HG03064 (cell line): ENCODE measurements at regions not wholly inside any gene's neighbourhood (a gene's known extent, or its start where the extent isn't known, plus 50 kb on each side); places are given as distances from the start of the nearest gene placed in this dataset.

Source experiments
- ATAC-seq: cut with Tn5 transposase; IDR thresholded peaks from one replicate; pipeline ENCODE4 v1.9.1; 2021; ENCODE audit warnings: low read depth; ENCODE audit not compliant: unreplicated experiment

DNA sequence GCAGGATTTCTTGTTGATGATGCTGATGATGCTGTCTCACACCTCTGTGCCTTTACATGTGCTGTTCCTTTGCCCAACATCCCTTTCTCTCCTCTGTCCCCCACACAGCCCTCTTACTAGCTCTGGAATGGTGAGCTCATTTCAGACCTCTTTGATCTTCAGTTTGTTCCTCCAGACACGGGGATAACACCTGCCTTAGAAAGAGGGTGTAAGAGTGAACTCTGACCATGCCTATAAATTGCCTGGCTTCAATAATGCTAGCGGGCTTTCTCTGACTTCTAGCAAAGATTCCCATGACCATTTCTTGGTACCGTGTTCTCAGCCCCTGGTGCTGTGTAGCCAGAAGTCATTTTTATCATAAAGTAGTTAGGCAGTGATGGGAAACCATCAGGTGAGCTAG, 55.9 kb upstream of the DRD2 start:
- ATAC-seq: no peak

- no peak for ATAC-seq
These were observed 54.4 kb upstream of the DRD2 start for GRCh38 chr11:113529606-113530005.

DNA sequence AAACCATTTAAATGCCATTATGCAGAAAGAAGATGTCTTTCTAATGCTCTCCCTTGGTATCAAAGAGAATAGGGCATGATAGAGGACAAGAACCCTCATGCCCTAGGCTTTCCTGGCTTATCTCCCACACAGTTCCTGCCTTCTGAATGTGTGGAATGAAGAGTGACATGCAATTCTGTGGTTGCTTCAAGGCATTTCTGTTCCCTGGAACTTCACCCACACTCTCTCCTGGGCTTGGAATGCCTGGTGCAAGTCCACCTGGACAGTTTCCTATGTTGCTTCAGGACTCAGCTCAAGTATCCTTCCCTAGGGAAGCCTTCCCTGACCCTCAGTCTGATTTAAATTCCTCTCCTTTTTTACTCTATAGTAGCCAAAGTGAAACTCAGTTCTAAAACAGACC, 53.8 kb upstream of the DRD2 start:
- ATAC-seq: no peak

GRCh38 chr11:113526521-113526920, 51.3 kb upstream of the DRD2 start:
- ATAC-seq: no peak
